BE2C (cell line): ENCODE measurements at regions not wholly inside any gene's neighbourhood (a gene's known extent, or its start where the extent isn't known, plus 50 kb on each side); places are given as distances from the start of the nearest gene placed in this dataset.

Source experiments
- DNase-seq: peaks from one replicate; pipeline ENCODE4 v3.0.0-alpha.2; 2020
- H3K27me3 ChIP-seq: fragments of 250-450 bp; sonication (Bioruptor Pico); 2 replicates; pipeline ENCODE4 v1.5.1; 2020; ENCODE audit warnings: mild to moderate bottlenecking
- H3K36me3 ChIP-seq: fragments of 250-450 bp; sonication (Bioruptor Pico); 2 replicates; pipeline ENCODE4 v1.5.1; 2020; ENCODE audit warnings: mild to moderate bottlenecking
- H3K4me1 ChIP-seq: fragments of 250-450 bp; sonication (Bioruptor Pico); 2 replicates; pipeline ENCODE4 v1.5.1; 2020
- H3K4me3 ChIP-seq: 2 replicates; pipeline ENCODE4 v1.5.1; 2011; ENCODE audit warnings: low read depth, low read length
- H3K9me3 ChIP-seq: fragments of 250-450 bp; sonication (Bioruptor Pico); 2 replicates; pipeline ENCODE4 v1.5.1; 2020
- TF ChIP-seq, protein P1 (sequence below): IDR thresholded peaks from 2 replicates; pipeline ENCODE4 v1.5.1; 2012; ENCODE audit warnings: mild to moderate bottlenecking, low read depth, low read length

DNA sequence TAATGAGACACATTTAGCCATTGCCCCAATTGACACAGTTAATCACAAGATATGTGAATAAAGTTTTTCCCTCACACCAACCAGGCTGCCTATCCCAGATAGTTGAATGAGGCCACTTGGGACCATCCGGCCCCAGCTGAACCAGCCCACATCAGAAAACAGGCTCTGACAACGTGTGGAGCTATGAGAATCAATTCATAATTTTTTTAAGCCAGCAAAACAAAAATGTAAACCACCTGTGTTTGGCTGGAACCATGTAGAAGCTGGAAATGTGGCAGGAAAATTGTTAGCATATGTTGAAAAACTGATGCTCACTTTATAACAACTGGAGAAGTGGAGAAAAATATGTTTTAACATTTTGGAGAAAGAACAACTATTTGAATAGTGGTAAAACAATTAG is 1161.3 kb downstream of the SLITRK1 start:
- TF ChIP-seq, protein P1, sequence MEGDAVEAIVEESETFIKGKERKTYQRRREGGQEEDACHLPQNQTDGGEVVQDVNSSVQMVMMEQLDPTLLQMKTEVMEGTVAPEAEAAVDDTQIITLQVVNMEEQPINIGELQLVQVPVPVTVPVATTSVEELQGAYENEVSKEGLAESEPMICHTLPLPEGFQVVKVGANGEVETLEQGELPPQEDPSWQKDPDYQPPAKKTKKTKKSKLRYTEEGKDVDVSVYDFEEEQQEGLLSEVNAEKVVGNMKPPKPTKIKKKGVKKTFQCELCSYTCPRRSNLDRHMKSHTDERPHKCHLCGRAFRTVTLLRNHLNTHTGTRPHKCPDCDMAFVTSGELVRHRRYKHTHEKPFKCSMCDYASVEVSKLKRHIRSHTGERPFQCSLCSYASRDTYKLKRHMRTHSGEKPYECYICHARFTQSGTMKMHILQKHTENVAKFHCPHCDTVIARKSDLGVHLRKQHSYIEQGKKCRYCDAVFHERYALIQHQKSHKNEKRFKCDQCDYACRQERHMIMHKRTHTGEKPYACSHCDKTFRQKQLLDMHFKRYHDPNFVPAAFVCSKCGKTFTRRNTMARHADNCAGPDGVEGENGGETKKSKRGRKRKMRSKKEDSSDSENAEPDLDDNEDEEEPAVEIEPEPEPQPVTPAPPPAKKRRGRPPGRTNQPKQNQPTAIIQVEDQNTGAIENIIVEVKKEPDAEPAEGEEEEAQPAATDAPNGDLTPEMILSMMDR, result no peak
- no peaks in the 10 kb centered on the region for H3K9me3 ChIP-seq
- H3K4me3 ChIP-seq, result no peak overlapping the region
- no peaks in the 10 kb centered on the region for H3K36me3 ChIP-seq
- no peak for DNase-seq
- H3K4me1 ChIP-seq, result no peaks in the 10 kb centered on the region
- H3K27me3 ChIP-seq, result no peaks in the 10 kb centered on the region

DNA sequence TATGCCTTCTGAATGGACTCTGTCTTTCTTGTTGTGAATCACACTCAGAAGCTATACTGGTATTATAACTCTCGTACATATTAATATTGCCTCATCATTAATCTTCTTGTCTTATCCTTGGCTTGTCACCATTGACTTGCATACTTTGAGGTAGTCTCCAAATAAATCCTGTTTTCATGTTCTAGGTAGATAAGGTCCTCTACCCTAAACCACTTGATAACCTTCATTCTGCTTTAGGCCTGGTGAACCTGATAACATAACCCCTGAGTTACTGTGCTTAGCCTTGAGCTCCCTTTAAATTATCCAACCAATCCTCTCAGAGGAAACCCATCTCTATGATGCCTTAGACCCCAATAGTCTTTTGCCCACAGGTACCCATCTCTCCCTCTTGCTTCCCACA is 1162.3 kb downstream of the SLITRK1 start:
- no peaks in the 10 kb centered on the region for H3K36me3 ChIP-seq
- DNase-seq, result no peak
- no peak overlapping the region for H3K4me3 ChIP-seq
- TF ChIP-seq, protein P1, result no peak
- no peaks in the 10 kb centered on the region for H3K4me1 ChIP-seq
- H3K9me3 ChIP-seq, result no peaks in the 10 kb centered on the region
- H3K27me3 ChIP-seq, result no peaks in the 10 kb centered on the region

- TF ChIP-seq, protein P1, result no peak
- no peak for DNase-seq
- Histone ChIP-seq H3K9me3 (no peaks in the 10 kb centered on the region), H3K36me3 (no peaks in the 10 kb centered on the region), H3K4me3 (no peak overlapping the region), H3K27me3 (no peaks in the 10 kb centered on the region), H3K4me1 (no peaks in the 10 kb centered on the region)
Measured at GRCh38 chr13:82717249-82717648, 1165.0 kb downstream of the SLITRK1 start.

- DNase-seq, result no peak
- Histone ChIP-seq H3K9me3 (no peaks in the 10 kb centered on the region), H3K4me3 (no peak overlapping the region), H3K4me1 (no peaks in the 10 kb centered on the region), H3K36me3 (no peaks in the 10 kb centered on the region), H3K27me3 (no peaks in the 10 kb centered on the region)
- TF ChIP-seq, protein P1, result no peak
Measured at GRCh38 chr13:82713687-82714405, 1168.4 kb downstream of the SLITRK1 start.

DNA sequence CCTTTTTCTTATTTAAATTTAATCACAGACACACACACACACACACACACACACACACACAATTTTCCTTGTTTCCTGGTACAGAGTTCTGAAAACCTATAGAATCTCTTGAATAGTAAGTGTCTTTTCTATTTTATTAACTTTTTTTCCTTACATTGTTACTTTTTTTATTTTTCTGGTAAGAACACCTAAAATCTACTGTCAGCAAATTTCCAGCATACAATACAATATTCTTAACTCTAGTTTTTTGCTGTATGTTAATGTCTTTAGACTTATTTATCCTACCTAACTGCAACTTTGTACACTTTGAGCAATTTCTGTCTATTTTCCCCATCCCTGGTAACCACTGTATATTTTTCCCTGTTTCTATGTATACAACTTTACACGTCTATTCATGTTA is 1179.8 kb downstream of the SLITRK1 start:
- Histone ChIP-seq H3K27me3 (no peaks in the 10 kb centered on the region), H3K36me3 (no peaks in the 10 kb centered on the region), H3K4me1 (peaks cover 5% of the 10 kb centered on the region), H3K9me3 (no peaks in the 10 kb centered on the region), H3K4me3 (no peak overlapping the region)
- TF ChIP-seq, protein P1, result no peak
- DNase-seq, result no peak

- H3K36me3 ChIP-seq, result no peaks in the 10 kb centered on the region
- peaks cover 5% of the 10 kb centered on the region for H3K4me1 ChIP-seq
- TF ChIP-seq, protein P1, result no peak
- no peaks in the 10 kb centered on the region for H3K9me3 ChIP-seq
- H3K27me3 ChIP-seq, result no peaks in the 10 kb centered on the region
- H3K4me3 ChIP-seq, result no peak overlapping the region
- no peak for DNase-seq
Measured at GRCh38 chr13:82701020-82701419, 1181.3 kb downstream of the SLITRK1 start.
